Ectodermal cell (in vitro differentiated cells): ENCODE measurements at regions not wholly inside any gene's neighbourhood (a gene's known extent, or its start where the extent isn't known, plus 50 kb on each side); places are given as distances from the start of the nearest gene placed in this dataset.

Source experiments
- H3K27ac ChIP-seq: 2 replicates; pipeline ENCODE4 v1.7.0; 2013; ENCODE audit warnings: mild to moderate bottlenecking, low read depth, low read length; ENCODE audit not compliant: insufficient read depth, poor library complexity, severe bottlenecking
- H3K27me3 ChIP-seq: 2 replicates; pipeline ENCODE4 v1.7.0; 2013; ENCODE audit warnings: mild to moderate bottlenecking, low read length; ENCODE audit not compliant: insufficient read depth, control insufficient read depth, poor library complexity, severe bottlenecking
- H3K36me3 ChIP-seq: one replicate; pipeline ENCODE4 v1.7.0; 2013; ENCODE audit warnings: low read length; ENCODE audit not compliant: control insufficient read depth, insufficient read depth
- H3K4me1 ChIP-seq: one replicate; pipeline ENCODE4 v1.7.0; 2013; ENCODE audit warnings: low read length; ENCODE audit not compliant: control insufficient read depth, insufficient read depth
- H3K4me3 ChIP-seq: 2 replicates; pipeline ENCODE4 v1.7.0; 2013; ENCODE audit warnings: low read depth, low read length, control low read depth; ENCODE audit not compliant: insufficient read depth
- H3K9me3 ChIP-seq: 2 replicates; pipeline ENCODE4 v1.7.0; 2013; ENCODE audit warnings: mild to moderate bottlenecking, low read length, moderate library complexity; ENCODE audit not compliant: control insufficient read depth
- WGBS, 2 experiments: methylation state at CpG; one replicate each; pipeline ENCODE4 v1.1.7; 2013; ENCODE audit warnings: missing lambda C conversion rate in 2 of 2; 5-methylcytosine and 5-hydroxymethylcytosine counted together

- Histone ChIP-seq H3K27ac (no peak overlapping the region), H3K9me3 (no peaks in the 10 kb centered on the region), H3K27me3 (no peaks in the 10 kb centered on the region), H3K4me3 (no peak overlapping the region), H3K36me3 (no peaks in the 10 kb centered on the region), H3K4me1 (no peaks in the 10 kb centered on the region)
- WGBS, 2 experiments, result 81 to 93% methylated on average over 2 of the region's 2 CpGs
Observed at GRCh38 chr12:100737168-100737567, 57.4 kb upstream of the ANO4 start.

DNA sequence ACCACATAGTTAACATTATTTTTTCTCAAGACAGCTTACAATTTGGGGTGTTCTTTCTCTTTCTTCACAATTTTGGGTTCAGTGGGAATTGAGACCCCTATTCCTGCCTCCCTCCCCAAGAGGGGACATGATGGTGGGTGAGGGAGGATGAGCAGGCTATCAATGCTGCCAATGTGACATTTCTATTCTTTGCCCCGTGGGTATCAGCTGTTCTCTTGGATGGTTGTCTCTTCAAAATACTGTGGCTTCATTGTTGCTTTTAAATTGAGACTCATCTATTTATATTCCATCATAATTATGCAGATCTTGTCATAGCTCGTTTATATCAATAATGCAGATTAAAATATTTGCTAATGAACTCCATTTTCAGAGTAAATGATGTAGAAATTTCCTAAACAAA, 56.5 kb upstream of the ANO4 start:
- Histone ChIP-seq H3K27me3 (no peaks in the 10 kb centered on the region), H3K9me3 (no peaks in the 10 kb centered on the region), H3K4me3 (no peak overlapping the region), H3K4me1 (no peaks in the 10 kb centered on the region), H3K27ac (no peak overlapping the region), H3K36me3 (no peaks in the 10 kb centered on the region)
- WGBS, 2 experiments, result 78% methylated on average over 1 of the region's 2 CpGs; no CpG with 5 or more reads in 1 of the 2 experiments

GRCh38 chr12:100741084-100741711, 53.4 kb upstream of the ANO4 start:
- H3K27me3 ChIP-seq, result no peaks in the 10 kb centered on the region
- no peaks in the 10 kb centered on the region for H3K36me3 ChIP-seq
- H3K27ac ChIP-seq, result no peak overlapping the region
- no peaks in the 10 kb centered on the region for H3K9me3 ChIP-seq
- no peak overlapping the region for H3K4me3 ChIP-seq
- 57 to 70% methylated on average over 3 of the region's 3 CpGs for WGBS, 2 experiments
- H3K4me1 ChIP-seq, result no peaks in the 10 kb centered on the region

DNA sequence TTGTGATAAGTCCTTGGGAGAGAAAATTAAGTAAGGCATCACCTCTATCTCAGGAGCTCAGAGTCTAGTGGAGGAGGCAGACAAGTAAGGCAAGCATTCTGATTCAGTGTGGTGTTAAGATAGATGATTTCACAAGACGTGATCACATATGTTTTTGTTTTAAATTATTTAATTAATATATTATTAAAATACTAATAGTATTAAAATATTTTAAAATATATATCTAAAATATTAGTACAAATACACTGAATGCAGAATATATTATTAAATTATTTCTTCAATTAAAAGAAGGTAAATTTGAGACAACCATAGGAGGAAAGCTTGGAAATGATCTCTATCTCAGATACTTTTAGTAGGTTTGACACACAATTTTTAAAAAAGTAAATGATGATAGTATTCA, 51.5 kb upstream of the ANO4 start:
- no peaks in the 10 kb centered on the region for H3K36me3 ChIP-seq

More for the DNA sequence above, 51.5 kb upstream of the ANO4 start:
- Histone ChIP-seq H3K27ac (no peak overlapping the region), H3K9me3 (no peaks in the 10 kb centered on the region), H3K4me3 (no peak overlapping the region), H3K27me3 (no peaks in the 10 kb centered on the region), H3K4me1 (no peaks in the 10 kb centered on the region)
- WGBS, 2 experiments, result no CpG with 5 or more reads among the region's 1 CpG
